HPDE6-E6E7 (cell line): ENCODE measurements at regions not wholly inside any gene's neighbourhood (a gene's known extent, or its start where the extent isn't known, plus 50 kb on each side); places are given as distances from the start of the nearest gene placed in this dataset.
"Not testable (repeated sequence)": the region's sequence is repeated elsewhere in the genome, so short reads cannot be mapped to it uniquely, and the experiment has no call there.

ENCODE experiments used
- DNase-seq: peaks from one replicate; pipeline ENCODE4 v3.0.0; 2011; ENCODE audit warnings: missing footprints; ENCODE audit errors: extremely low spot score

- DNase-seq, result no peak
These were observed 87.9 kb upstream of the MSTN start for GRCh38 chr2:190150413-190150812.

GRCh38 chr2:190149908-190150307 lies 87.4 kb upstream of the MSTN start:
- no peak for DNase-seq

GRCh38 chr2:190149200-190149599 lies 86.7 kb upstream of the MSTN start:
- no peak for DNase-seq

DNA sequence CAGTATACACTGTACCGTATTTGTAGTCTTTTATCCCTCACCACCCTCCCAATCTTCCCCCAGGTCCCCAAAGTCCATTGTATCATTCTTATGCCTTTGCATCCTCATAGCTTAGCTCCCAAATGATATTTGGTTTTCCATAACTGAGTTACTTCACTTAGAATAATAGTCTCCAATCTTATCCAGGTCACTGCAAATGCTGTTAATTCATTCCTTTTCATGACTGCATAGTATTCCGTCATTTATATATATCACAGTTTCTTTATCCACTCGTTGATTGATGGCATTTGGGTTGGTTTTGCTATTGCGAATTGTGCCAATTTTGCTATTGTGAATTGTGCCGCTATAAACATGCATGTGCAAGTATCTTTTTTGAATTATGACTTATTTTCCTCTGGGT lies 83.6 kb upstream of the MSTN start:
- DNase-seq, result not testable (repeated sequence)

GRCh38 chr2:190140474-190140873 lies 77.9 kb upstream of the MSTN start:
- DNase-seq, result not testable (repeated sequence)

DNA sequence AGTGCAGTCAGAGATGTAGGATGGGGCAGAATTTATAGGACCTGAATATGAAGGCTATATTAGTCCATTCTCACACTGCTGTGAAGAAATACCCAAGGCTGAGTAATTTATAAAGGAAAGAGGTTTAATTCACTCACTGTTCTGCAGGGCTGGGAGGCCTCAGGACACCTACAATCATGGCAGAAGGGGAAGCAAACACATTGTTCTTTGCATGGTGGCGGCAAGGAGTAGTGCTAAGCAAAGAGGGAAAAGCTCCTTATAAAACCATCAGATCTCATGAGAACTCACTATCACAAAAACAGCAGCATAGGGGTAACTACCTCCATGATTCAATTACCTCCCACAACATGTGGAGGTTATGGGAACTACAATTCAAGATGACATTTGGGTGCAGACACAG lies 76.8 kb upstream of the MSTN start:
- DNase-seq, result no peak

DNA sequence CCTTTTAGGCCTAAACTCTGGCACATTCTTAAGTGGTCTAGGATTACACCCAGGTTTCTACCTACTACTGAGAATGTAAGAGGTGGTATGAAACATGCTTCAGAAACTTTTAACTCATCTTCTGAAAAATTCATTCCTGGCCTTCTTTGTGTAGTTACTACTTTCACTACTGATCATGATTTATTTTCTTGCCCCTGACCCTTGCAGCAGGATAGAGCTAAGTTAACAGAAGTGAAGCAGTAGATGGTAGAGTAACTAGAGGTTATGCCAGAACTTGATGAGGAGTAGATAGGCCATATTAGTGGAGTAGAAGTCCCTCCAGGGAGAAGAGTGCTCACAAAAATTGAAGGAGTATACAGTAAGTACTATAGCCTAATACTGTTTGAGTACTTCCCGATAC lies 75.5 kb upstream of the MSTN start:
- DNase-seq, result no peak

DNA sequence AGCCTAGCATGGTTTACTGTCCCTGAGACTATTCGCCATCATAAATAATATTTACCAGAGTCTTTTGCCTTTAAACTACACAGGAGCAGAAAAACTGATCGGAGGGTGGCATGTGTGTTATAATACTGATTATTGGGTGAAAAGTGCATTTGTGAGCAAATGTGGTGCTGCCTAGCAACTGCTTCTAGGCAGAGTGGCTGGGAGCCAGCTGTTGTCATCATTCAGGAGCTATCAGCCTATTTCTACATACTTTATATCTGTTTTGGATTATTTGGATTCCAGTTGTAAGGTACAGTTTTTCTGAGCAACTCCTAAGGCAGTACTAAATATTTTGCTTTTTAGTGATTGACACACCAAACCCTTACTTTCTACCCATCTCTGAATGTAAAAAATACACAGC lies 75.0 kb upstream of the MSTN start:
- DNase-seq, result no peak

DNA sequence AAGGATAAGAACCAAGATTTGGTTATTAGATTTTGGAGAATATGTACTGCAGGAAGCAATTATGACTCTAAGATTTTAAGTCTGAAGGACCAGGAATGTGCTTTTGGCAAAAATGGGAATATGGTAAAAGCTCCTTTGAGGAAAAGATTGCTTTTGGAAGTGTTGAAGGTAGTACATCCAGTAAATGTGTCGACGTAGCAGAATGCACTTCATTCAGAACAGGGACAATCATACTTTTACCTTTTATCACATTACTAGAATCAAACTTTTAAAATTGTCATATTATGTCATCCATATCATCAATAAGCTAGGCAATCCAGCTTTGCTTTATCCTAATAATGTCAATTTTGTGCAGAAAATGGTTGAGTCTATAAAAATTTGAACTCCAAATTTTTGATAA lies 74.3 kb upstream of the MSTN start:
- no peak for DNase-seq

DNA sequence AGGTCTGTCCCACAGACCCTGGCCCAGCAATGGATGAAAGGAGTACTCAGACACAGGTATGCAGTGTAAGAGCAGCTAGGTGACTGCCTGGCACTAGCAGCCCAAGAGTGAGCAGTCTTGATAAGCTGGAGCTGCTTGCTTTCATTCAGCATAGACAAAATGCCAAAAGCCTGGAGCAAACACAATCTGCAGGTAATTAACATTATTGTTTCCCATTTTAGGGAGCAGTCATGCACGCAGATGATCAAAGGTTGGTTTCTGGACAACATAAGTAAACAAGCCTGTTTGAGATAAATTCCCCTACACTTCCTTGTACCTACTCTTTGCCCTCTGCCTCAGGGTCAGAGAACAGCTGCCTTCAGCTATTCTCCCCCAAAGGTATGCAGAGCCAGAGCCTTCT lies 73.7 kb upstream of the MSTN start:
- DNase-seq, result no peak

GRCh38 chr2:190129421-190130199 lies 67.1 kb upstream of the MSTN start:
- no peak for DNase-seq

DNA sequence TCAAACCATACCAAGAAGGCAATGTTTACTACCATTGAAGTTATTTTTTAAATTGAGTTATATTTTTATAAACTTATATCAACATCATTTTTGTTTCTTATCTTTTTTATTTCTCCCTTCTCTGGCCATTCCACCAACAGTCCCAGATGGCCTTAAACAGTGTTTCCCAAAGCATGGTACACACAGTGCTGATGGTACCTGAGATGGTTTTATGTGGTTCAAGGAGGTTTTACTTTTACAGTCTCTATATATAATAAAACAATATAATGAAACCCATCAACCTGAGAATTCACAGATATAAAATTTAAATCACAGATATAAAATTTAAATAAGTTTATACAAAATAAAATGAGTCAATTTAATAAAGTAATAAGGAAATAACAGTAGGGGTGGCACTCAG lies 65.1 kb upstream of the MSTN start:
- no peak for DNase-seq

- DNase-seq, result no peak
These were observed 64.3 kb upstream of the MSTN start for GRCh38 chr2:190126798-190127197.

DNA sequence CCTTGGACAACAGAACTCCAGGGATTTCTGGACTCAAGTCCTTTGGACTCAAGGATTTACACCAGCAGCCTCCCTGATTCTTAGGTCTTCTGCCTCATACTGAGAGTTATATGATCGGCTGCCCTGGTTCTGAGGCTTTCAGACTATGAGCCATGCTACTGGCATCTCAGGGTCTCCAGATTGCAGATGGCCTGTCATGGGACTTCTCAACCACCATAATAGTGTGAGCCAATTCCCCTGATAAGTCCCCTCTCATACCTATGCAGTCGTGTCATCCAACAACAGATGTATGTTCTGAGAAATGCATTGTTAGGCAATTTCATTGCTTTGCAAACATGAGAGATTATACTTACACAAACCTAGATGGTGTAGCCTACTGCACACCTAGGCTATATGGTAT lies 61.4 kb upstream of the MSTN start:
- no peak for DNase-seq

DNA sequence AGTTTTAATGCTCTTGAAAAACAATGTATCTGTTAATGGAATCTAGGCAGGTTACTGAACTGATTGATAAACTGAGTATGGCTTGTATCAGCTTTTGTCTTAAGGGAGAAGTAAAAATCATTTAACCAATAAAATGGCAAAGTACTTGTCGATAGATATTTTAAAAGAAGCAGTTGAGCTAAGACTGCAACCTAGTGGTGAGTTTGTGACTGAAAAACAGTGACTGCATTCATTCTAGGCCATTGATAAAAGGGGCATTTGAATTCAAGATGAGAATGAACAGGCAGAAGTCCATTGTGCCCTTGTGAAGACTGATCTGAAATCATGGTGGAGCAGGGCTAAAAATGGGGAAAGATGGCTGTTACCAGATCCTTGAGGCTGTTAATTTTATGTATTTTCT lies 59.4 kb upstream of the MSTN start:
- peak; percentile 13 for DNase-seq

GRCh38 chr2:190121305-190121704 lies 58.8 kb upstream of the MSTN start:
- DNase-seq, result no peak

DNA sequence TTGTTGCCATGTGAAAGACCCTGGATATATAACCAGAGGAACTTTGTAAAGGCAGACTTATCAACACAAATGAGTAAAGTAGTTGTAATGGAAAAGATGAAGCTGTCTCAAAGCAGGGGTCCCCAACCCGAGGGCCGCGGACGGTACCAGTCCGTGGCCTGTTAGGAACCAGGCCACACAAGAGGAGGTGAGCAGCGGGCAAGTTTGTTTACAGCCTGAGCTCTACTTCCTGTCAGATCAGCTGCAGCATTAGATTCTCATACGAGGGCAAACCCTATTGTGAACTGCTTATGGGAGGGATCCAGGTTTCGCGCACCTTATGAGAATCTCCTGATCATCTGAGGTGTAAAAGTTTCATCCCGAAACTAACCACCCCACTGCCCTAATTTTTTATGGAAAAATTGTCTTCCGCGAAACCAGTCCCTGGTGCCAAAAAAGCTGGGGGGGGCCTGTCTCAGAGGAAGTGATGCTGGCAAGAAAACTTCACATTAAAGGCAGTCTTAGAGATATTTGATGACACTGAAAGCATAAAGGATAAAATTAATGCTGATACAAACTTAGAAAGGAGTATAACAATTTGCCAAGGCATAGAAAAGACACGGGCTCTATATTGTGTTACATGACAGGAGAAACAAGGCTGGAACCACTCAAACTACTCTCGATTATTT lies 57.5 kb upstream of the MSTN start:
- no peak for DNase-seq

DNA sequence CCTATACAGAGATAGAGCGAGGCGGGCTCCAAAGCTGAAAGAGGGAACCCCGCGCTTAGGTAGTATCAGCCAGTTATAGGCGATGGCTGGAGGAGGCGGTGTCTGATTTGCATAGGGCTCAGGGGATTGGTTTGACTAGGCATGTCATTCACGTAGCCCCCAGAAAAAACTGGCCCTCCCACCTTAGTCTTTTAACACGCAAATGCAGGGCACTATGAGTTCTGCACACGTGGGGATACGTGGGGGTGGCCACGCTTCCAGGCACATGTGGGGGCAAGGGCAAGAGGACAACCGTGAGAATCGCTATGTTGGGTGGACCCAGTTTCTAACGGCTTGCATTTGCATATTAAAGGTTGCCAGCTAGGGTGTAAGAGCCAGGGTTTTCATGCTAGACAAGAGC lies 56.7 kb upstream of the MSTN start:
- DNase-seq, result no peak

- no peak for DNase-seq
These were observed 54.8 kb upstream of the MSTN start for GRCh38 chr2:190117305-190117704.

DNA sequence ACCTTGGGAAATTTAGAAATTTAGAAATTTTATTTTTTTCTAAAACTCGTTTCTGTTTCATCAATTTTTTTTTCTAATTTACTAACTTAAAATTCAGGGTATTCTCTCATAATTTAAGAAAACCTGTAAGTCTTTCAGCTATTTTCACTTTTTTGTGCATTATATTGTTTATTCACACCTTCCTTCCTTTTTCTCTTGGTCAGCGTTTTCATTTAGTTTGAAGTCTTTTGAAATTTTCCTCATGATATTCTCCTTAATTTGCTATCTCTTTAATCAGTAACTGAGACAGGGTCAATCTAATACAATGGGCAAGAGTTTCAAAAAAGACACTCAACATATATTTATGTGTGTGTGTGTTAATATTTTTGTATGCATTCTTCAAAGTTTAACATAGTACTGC lies 50.5 kb upstream of the MSTN start:
- no peak for DNase-seq
